Heart left ventricle (tissue), 13 donors: ENCODE measurements at regions not wholly inside any gene's neighbourhood (a gene's known extent, or its start where the extent isn't known, plus 50 kb on each side); places are given as distances from the start of the nearest gene placed in this dataset.
"Not testable (repeated sequence)": the region's sequence is repeated elsewhere in the genome, so short reads cannot be mapped to it uniquely, and the experiment has no call there.

Experiments used
- CTCF ChIP-seq, 12 donors: fragments of 200-600 bp; sonication (generic) in 4 of 12; IDR thresholded peaks; one replicate each; pipeline versions ENCODE4 v1.5.0 to v1.8.0; 2018 to 2022; ENCODE audit warnings: antibody characterized with exemption in 12 of 12, mild to moderate bottlenecking in 5 of 12
- POLR2A ChIP-seq, 2 donors: fragments of 450-650 bp; IDR thresholded peaks; one replicate each; pipeline ENCODE4 v1.6.1; 2017; ENCODE audit warnings: antibody characterized with exemption in 2 of 2, mild to moderate bottlenecking in 2 of 2, moderate library complexity in 2 of 2
- donor health status: ischemic (EF 13 %, LVEDD 7.1; RV severe dilation, severe dysfunction).
- donor health status: DM: no; HTN: yes; CAD: no.
- donor health status: DM: no; HTN: no; CAD: no.
- donor health status: ischemic (EF 25% LVEDD 6.9; RV normal size, moderate dysfunction).
- donor health status: ischemic (EF 25% LVEDD 5.7; RV mildly dilated, moderate dysfunction).
- donor health status: ischemic (EF 35%, LVEDD 5.7; RV mildly dilated, moderate dysfunction).
- donor health status: nonischemic (EF 11% LVEDD 7.7; RV severe dilation, severe dysfunction).
- donor health status: DM: yes; HTN: yes; CAD: no.
- donor health status: PGD.
- donor health status: ischemic (EF 29% LVEDD 5.4; RV normal size, mild dysfunction).
- donor health status: nonischemic (EF 23%, LVEDD 6.1; RV moderate dilation, normal function).

GRCh38 chr2:91598519-91598918 is 2907.0 kb downstream of the RPIA start:
- TF ChIP-seq POLR2A, CTCF (IDR thresholded peaks at IDR 0.05): not testable (repeated sequence)
